Loucy (cell line): ENCODE measurements at regions not wholly inside any gene's neighbourhood (a gene's known extent, or its start where the extent isn't known, plus 50 kb on each side); places are given as distances from the start of the nearest gene placed in this dataset.

ENCODE experiments used
- H2AFZ ChIP-seq: fragments of 200-600 bp; sonication (generic); 2 replicates; pipeline ENCODE4 v1.6.0; 2016; ENCODE audit warnings: antibody characterized with exemption, mild to moderate bottlenecking, low read length, moderate library complexity
- H3F3A ChIP-seq: fragments of 200-600 bp; 2 replicates; pipeline ENCODE4 v1.6.0; 2016; ENCODE audit warnings: antibody characterized with exemption, low read depth, mild to moderate bottlenecking
- H3K27me3 ChIP-seq: fragments of 200-600 bp; sonication (generic); 2 replicates; pipeline ENCODE4 v1.6.1; 2014; ENCODE audit warnings: low read length, mild to moderate bottlenecking; ENCODE audit not compliant: insufficient read depth, poor library complexity, severe bottlenecking
- H3K36me3 ChIP-seq: fragments of 200-600 bp; sonication (generic); 2 replicates; pipeline ENCODE4 v1.6.1; 2016; ENCODE audit warnings: low read length; ENCODE audit not compliant: insufficient read depth
- H3K4me1 ChIP-seq: fragments of 200-600 bp; sonication (generic); 2 replicates; pipeline ENCODE4 v1.5.1; 2014; ENCODE audit warnings: low read length, mild to moderate bottlenecking; ENCODE audit not compliant: insufficient read depth, poor library complexity, severe bottlenecking
- H3K4me2 ChIP-seq: fragments of 200-600 bp; sonication (generic); 2 replicates; pipeline ENCODE4 v1.6.0; 2014; ENCODE audit warnings: antibody characterized with exemption, low read length, low read depth, mild to moderate bottlenecking; ENCODE audit not compliant: poor library complexity, severe bottlenecking
- H3K4me3 ChIP-seq: fragments of 200-600 bp; sonication (generic); 2 replicates; pipeline ENCODE4 v1.5.1; 2014; ENCODE audit warnings: low read length, mild to moderate bottlenecking, mixed read lengths; ENCODE audit not compliant: poor library complexity, severe bottlenecking
- H3K79me2 ChIP-seq: fragments of 200-600 bp; sonication (generic); 2 replicates; pipeline ENCODE4 v1.6.1; 2014; ENCODE audit warnings: low read length; ENCODE audit not compliant: insufficient read depth
- H3K9ac ChIP-seq: fragments of 200-600 bp; sonication (generic); 2 replicates; pipeline ENCODE4 v1.6.0; 2014; ENCODE audit warnings: mild to moderate bottlenecking, low read depth, low read length, moderate library complexity; ENCODE audit not compliant: poor library complexity, severe bottlenecking
- H3K9me2 ChIP-seq: fragments of 200-600 bp; sonication (generic); replicated peaks from 2 replicates; pipeline ENCODE4 v1.6.1; 2016; ENCODE audit warnings: low read depth, low read length, mixed read lengths
- H3K9me3 ChIP-seq: fragments of 200-600 bp; sonication (generic); 2 replicates; pipeline ENCODE4 v1.6.1; 2014; ENCODE audit warnings: mild to moderate bottlenecking, antibody characterized with exemption, low read length, low read depth; ENCODE audit not compliant: insufficient read depth
- H4K20me1 ChIP-seq: fragments of 200-600 bp; sonication (generic); 2 replicates; pipeline ENCODE4 v1.6.0; 2014; ENCODE audit warnings: antibody characterized with exemption, low read length, mild to moderate bottlenecking; ENCODE audit not compliant: insufficient read depth, poor library complexity, severe bottlenecking
- CTCF ChIP-seq: fragments of 200-600 bp; sonication (generic); conservative IDR thresholded peaks from 2 replicates; pipeline ENCODE4 v1.5.1; 2014; ENCODE audit warnings: mild to moderate bottlenecking, antibody characterized with exemption, low read length
- EZH2phosphoT487 ChIP-seq: fragments of 200-600 bp; IDR thresholded peaks from 2 replicates; pipeline ENCODE4 v1.6.1; 2018; ENCODE audit warnings: antibody characterized with exemption, mild to moderate bottlenecking, moderate library complexity, borderline replicate concordance

GRCh38 chr9:13791816-13792215 is 512.3 kb upstream of the MPDZ start:
- no peaks in the 10 kb centered on the region for H3K36me3 ChIP-seq
- H3K4me3 ChIP-seq, result no peak overlapping the region
- no peaks in the 10 kb centered on the region for H3F3A ChIP-seq
- no peaks in the 10 kb centered on the region for H3K4me1 ChIP-seq
- H4K20me1 ChIP-seq, result no peaks in the 10 kb centered on the region
- no peaks in the 10 kb centered on the region for H3K27me3 ChIP-seq
- no peak overlapping the region for H3K9ac ChIP-seq
- no peak overlapping the region for H2AFZ ChIP-seq
- no peak overlapping the region for H3K4me2 ChIP-seq
- H3K9me3 ChIP-seq, result peaks cover 4% of the 10 kb centered on the region; the same call in 1 of the 2 replicates
- TF ChIP-seq EZH2phosphoT487 (no peak), CTCF (no peak)
- H3K9me2 ChIP-seq, result no peaks in the 10 kb centered on the region
- no peaks in the 10 kb centered on the region for H3K79me2 ChIP-seq

- no peaks in the 10 kb centered on the region for H3K4me1 ChIP-seq
- H3K9me2 ChIP-seq, result no peaks in the 10 kb centered on the region
- no peaks in the 10 kb centered on the region for H3K79me2 ChIP-seq
- TF ChIP-seq EZH2phosphoT487 (no peak), CTCF (no peak)
- no peaks in the 10 kb centered on the region for H3K27me3 ChIP-seq
- no peak overlapping the region for H3K4me3 ChIP-seq
- H4K20me1 ChIP-seq, result no peaks in the 10 kb centered on the region
- no peak overlapping the region for H3K9ac ChIP-seq
- no peak overlapping the region for H2AFZ ChIP-seq
- no peaks in the 10 kb centered on the region for H3K36me3 ChIP-seq
- no peaks in the 10 kb centered on the region for H3F3A ChIP-seq
- H3K9me3 ChIP-seq, result peaks cover 4% of the 10 kb centered on the region; the same call in 1 of the 2 replicates
- H3K4me2 ChIP-seq, result no peak overlapping the region
These were observed 510.6 kb upstream of the MPDZ start for GRCh38 chr9:13790055-13790454.

- no peak overlapping the region for H3K4me2 ChIP-seq
- no peak overlapping the region for H2AFZ ChIP-seq
- no peaks in the 10 kb centered on the region for H3K79me2 ChIP-seq
- H3K9me2 ChIP-seq, result no peaks in the 10 kb centered on the region
- peaks cover 2% of the 10 kb centered on the region; the same call in 1 of the 2 replicates for H3K9me3 ChIP-seq
- TF ChIP-seq CTCF (no peak), EZH2phosphoT487 (no peak)
- no peaks in the 10 kb centered on the region for H3K27me3 ChIP-seq
- no peak overlapping the region for H3K9ac ChIP-seq
- H3K4me3 ChIP-seq, result no peak overlapping the region
- H3K4me1 ChIP-seq, result no peaks in the 10 kb centered on the region
- H3K36me3 ChIP-seq, result no peaks in the 10 kb centered on the region
- H3F3A ChIP-seq, result no peaks in the 10 kb centered on the region
- no peaks in the 10 kb centered on the region for H4K20me1 ChIP-seq
These were observed 507.8 kb upstream of the MPDZ start for GRCh38 chr9:13787234-13787833.
